ENCODE measurements at regions not wholly inside any gene's neighbourhood (a gene's known extent, or its start where the extent isn't known, plus 50 kb on each side); places are given as distances from the start of the nearest gene placed in this dataset.

- Histone ChIP-seq H3K27ac (no peak overlapping the region), H3K4me1 (no peaks in the 10 kb centered on the region), H3K36me3 (ENCODE audit: low read depth, missing control alignments) (no peaks in the 10 kb centered on the region), H3K9me3 (no peaks in the 10 kb centered on the region), H3K4me3 (no peak overlapping the region), H3K27me3 (no peaks in the 10 kb centered on the region)
- WGBS, 2 donors = 37 to 44% methylated on average over 3 of the region's 3 CpGs
- DNase-seq = peak; percentile 28
- intact Hi-C loops (cut with DNase I; ENCODE audit: low total_unique reads) = no loop called here
- TF ChIP-seq CTCF (IDR thresholded peaks at IDR 0.05) (peak in 2 of 3 experiments; percentile 14 to 30), POLR2A (IDR thresholded peaks at IDR 0.05) (no peak)
Measured at GRCh38 chr16:19980632-19981265, 92.9 kb downstream of the GPR139 start.

GRCh38 chr16:19979638-19980037, 94.1 kb downstream of the GPR139 start:
- H3K4me3 ChIP-seq = no peak overlapping the region
- TF ChIP-seq CTCF (IDR thresholded peaks at IDR 0.05) = no peak
- TF ChIP-seq POLR2A (IDR thresholded peaks at IDR 0.05) = no peak
- no peaks in the 10 kb centered on the region for H3K36me3 ChIP-seq (ENCODE audit: low read depth, missing control alignments)
- no peaks in the 10 kb centered on the region for H3K27me3 ChIP-seq
- no peak overlapping the region for H3K27ac ChIP-seq
- DNase-seq = no peak
- intact Hi-C loops (cut with DNase I; ENCODE audit: low total_unique reads) = no loop called here
- WGBS, 2 donors = 20 to 34% methylated on average over 4 of the region's 4 CpGs
- H3K9me3 ChIP-seq = no peaks in the 10 kb centered on the region
- H3K4me1 ChIP-seq = no peaks in the 10 kb centered on the region

- TF ChIP-seq CTCF (IDR thresholded peaks at IDR 0.05) = no peak
- no peak for TF ChIP-seq POLR2A (IDR thresholded peaks at IDR 0.05)
- 25 to 54% methylated on average over 1 to 4 of the region's 4 CpGs for WGBS, 2 donors
- H3K4me3 ChIP-seq = no peak overlapping the region
- no peaks in the 10 kb centered on the region for H3K27me3 ChIP-seq
- no peaks in the 10 kb centered on the region for H3K36me3 ChIP-seq (ENCODE audit: low read depth, missing control alignments)
- H3K9me3 ChIP-seq = no peaks in the 10 kb centered on the region
- no peak for DNase-seq
- intact Hi-C loops (cut with DNase I; ENCODE audit: low total_unique reads) = no loop called here
- no peaks in the 10 kb centered on the region for H3K4me1 ChIP-seq
- no peak overlapping the region for H3K27ac ChIP-seq
Measured at GRCh38 chr16:19974607-19975006, 90.0 kb upstream of the GPRC5B start.

GRCh38 chr16:19972111-19972510, 87.5 kb upstream of the GPRC5B start:
- H3K4me3 ChIP-seq = no peak overlapping the region
- H3K9me3 ChIP-seq = no peaks in the 10 kb centered on the region
- no peaks in the 10 kb centered on the region for H3K36me3 ChIP-seq (ENCODE audit: low read depth, missing control alignments)
- no peak overlapping the region for H3K27ac ChIP-seq
- TF ChIP-seq CTCF (IDR thresholded peaks at IDR 0.05) = no peak
- intact Hi-C loops (cut with DNase I; ENCODE audit: low total_unique reads) = no loop called here
- no peaks in the 10 kb centered on the region for H3K27me3 ChIP-seq
- no peak for DNase-seq
- no peaks in the 10 kb centered on the region for H3K4me1 ChIP-seq
- 63 to 73% methylated on average over 4 of the region's 4 CpGs for WGBS, 2 donors

Data from testis (tissue), 2 donors.